Glomerular visceral epithelial cell (primary cell): ENCODE measurements at regions not wholly inside any gene's neighbourhood (a gene's known extent, or its start where the extent isn't known, plus 50 kb on each side); places are given as distances from the start of the nearest gene placed in this dataset.
"Not testable (repeated sequence)": the region's sequence is repeated elsewhere in the genome, so short reads cannot be mapped to it uniquely, and the experiment has no call there.

ENCODE experiments used
- DNase-seq: peaks from one replicate; pipeline ENCODE4 v3.0.0-alpha.2; 2016; ENCODE audit errors: extremely low spot score

- DNase-seq: no peak
Observed at GRCh38 chr7:112982441-112983063, 104.1 kb downstream of the GPR85 start.

- no peak for DNase-seq
Observed at GRCh38 chr7:112981966-112982365, 104.7 kb downstream of the GPR85 start.

GRCh38 chr7:112979055-112979454, 107.6 kb downstream of the GPR85 start:
- not testable (repeated sequence) for DNase-seq

- DNase-seq: not testable (repeated sequence)
Observed at GRCh38 chr7:112977244-112977955, 109.2 kb downstream of the GPR85 start.

- DNase-seq: no peak
Observed at GRCh38 chr7:112970771-112971170, 115.9 kb downstream of the GPR85 start.

GRCh38 chr7:112969946-112970345, 116.7 kb downstream of the GPR85 start:
- DNase-seq: no peak

- DNase-seq: no peak
Observed at GRCh38 chr7:112965506-112965905, 121.1 kb downstream of the GPR85 start.

GRCh38 chr7:112963634-112964033, 123.0 kb downstream of the GPR85 start:
- DNase-seq: no peak

- DNase-seq: no peak
Observed at GRCh38 chr7:112962815-112963214, 123.8 kb downstream of the GPR85 start.

GRCh38 chr7:112959276-112959675, 127.4 kb downstream of the GPR85 start:
- DNase-seq: no peak

- no peak for DNase-seq
Observed at GRCh38 chr7:112958775-112959174, 127.9 kb downstream of the GPR85 start.

- DNase-seq: no peak
Observed at GRCh38 chr7:112957901-112958300, 128.7 kb downstream of the GPR85 start.

- DNase-seq: not testable (repeated sequence)
Observed at GRCh38 chr7:112953031-112953430, 133.6 kb downstream of the GPR85 start.

- DNase-seq: no peak
Observed at GRCh38 chr7:112951070-112951469, 135.6 kb downstream of the GPR85 start.

- DNase-seq: not testable (repeated sequence)
Observed at GRCh38 chr7:112949682-112950081, 136.9 kb downstream of the GPR85 start.

- DNase-seq: no peak
Observed at GRCh38 chr7:112946350-112946749, 140.3 kb downstream of the GPR85 start.

- no peak for DNase-seq
Observed at GRCh38 chr7:112945046-112945445, 141.6 kb downstream of the GPR85 start.

GRCh38 chr7:112942981-112943380, 143.6 kb downstream of the GPR85 start:
- DNase-seq: no peak

GRCh38 chr7:112942125-112942524, 144.5 kb downstream of the GPR85 start:
- not testable (repeated sequence) for DNase-seq

GRCh38 chr7:112940314-112940732, 146.3 kb downstream of the GPR85 start:
- no peak for DNase-seq

GRCh38 chr7:112939574-112940313, 146.9 kb downstream of the GPR85 start:
- peak; percentile 99 for DNase-seq

- peak; percentile 45 for DNase-seq
Observed at GRCh38 chr7:112938863-112939573, 147.6 kb downstream of the GPR85 start.
